K562 (cell line): ENCODE measurements at regions not wholly inside any gene's neighbourhood (a gene's known extent, or its start where the extent isn't known, plus 50 kb on each side); places are given as distances from the start of the nearest gene placed in this dataset.

Experiments
- ATAC-seq: fragments of 200-7000 bp; cut with Tn5 transposase; 3 replicates; pipeline ENCODE4 v1.9.1; 2020; ENCODE audit warnings: moderate library complexity
- BruUV-seq: library from RNA; stranded (reverse); fragments of 400-500 nt; replicated peaks from 2 replicates; lab custom pipeline; 2021; lab: Mats Ljungman, UMichigan
- CTCF ChIA-PET: fragments of 300-600 bp; formaldehyde crosslinking; extraction: SDS; loops from one replicate; lab custom pipeline; 2021; ENCODE audit warnings: low intra/inter-chr PET ratio; lab: Yijun Ruan, JAX
- POLR2A ChIA-PET: fragments of 300-600, 350-650 bp; sonication (Branson Sonifier 250); formaldehyde crosslinking; extraction: SDS; loops from one replicate; lab custom pipeline; 2021; ENCODE audit warnings: antibody characterized with exemption, inconsistent platforms; lab: Yijun Ruan, JAX
- DNase-seq, 4 experiments: peaks; one replicate each; pipeline versions ENCODE4 v3.0.0 to v3.0.0-alpha.2; 2011 to 2018; ENCODE audit warnings: low spot score in 3 of 4, mixed read lengths in 3 of 4; ENCODE audit errors: extremely low read depth in 1 of 4
- FAIRE-seq: peaks from 2 replicates; lab custom pipeline; 2011; peaks lifted over from hg19 to GRCh38; lab: Jason Lieb, UNC
- H2AFZ ChIP-seq: 2 replicates; pipeline ENCODE4 v1.6.0; 2011; ENCODE audit warnings: low read depth, low read length, control low read depth, inconsistent platforms
- H3K27ac ChIP-seq: fragments of 200-600 bp; 3 replicates; pipeline ENCODE4 v1.8.0; 2011; ENCODE audit warnings: low read depth, mild to moderate bottlenecking, control low read depth, inconsistent platforms, low read length, moderate library complexity, mixed read lengths; ENCODE audit errors: extremely low read depth
- H3K27me3 ChIP-seq, 2 experiments: fragments of 300-600 bp in 1 of 2; 2 replicates in 1 of 2; 3 replicates in 1 of 2; pipeline versions ENCODE4 v1.6.0 to v1.8.0; 2011; ENCODE audit warnings: inconsistent platforms in 2 of 2, low read length in 2 of 2, mild to moderate bottlenecking in 1 of 2, mixed read lengths in 1 of 2, moderate library complexity in 1 of 2; ENCODE audit not compliant: control insufficient read depth in 2 of 2, insufficient read depth in 2 of 2
- H3K36me3 ChIP-seq: fragments of 300-600 bp; 3 replicates; pipeline ENCODE4 v1.8.0; 2011; ENCODE audit warnings: mild to moderate bottlenecking, low read length, inconsistent platforms; ENCODE audit not compliant: control insufficient read depth, insufficient read depth
- H3K4me1 ChIP-seq, 2 experiments: fragments of 200-600 bp in 1 of 2; replicated peaks in 1 of 2; 2 replicates in 1 of 2; 3 replicates in 1 of 2; pipeline versions ENCODE4 v1.5.1 to v1.8.0; 2011; ENCODE audit warnings: inconsistent platforms in 2 of 2, low read length in 2 of 2, mild to moderate bottlenecking in 1 of 2, mixed read lengths in 1 of 2, moderate library complexity in 1 of 2; ENCODE audit not compliant: control insufficient read depth in 2 of 2, insufficient read depth in 2 of 2
- H3K4me2 ChIP-seq: 2 replicates; pipeline ENCODE4 v1.6.1; 2011; ENCODE audit warnings: low read length, control low read depth, inconsistent platforms, mixed read lengths; ENCODE audit not compliant: insufficient read depth
- H3K4me3 ChIP-seq: fragments of 200-600 bp; sonication (generic), shearing (Covaris generic); 2 replicates; pipeline ENCODE4 v1.5.1; 2016; ENCODE audit warnings: control low read depth, inconsistent platforms
- H3K79me2 ChIP-seq: fragments of 200-600 bp; 3 replicates; pipeline ENCODE4 v1.8.0; 2011; ENCODE audit warnings: low read length, inconsistent platforms; ENCODE audit not compliant: control insufficient read depth, insufficient read depth
- H3K9ac ChIP-seq, 2 experiments: 2 replicates each; pipeline versions ENCODE4 v1.6.0 to v1.6.1; 2011; ENCODE audit warnings: low read depth in 2 of 2, low read length in 2 of 2, control low read depth in 1 of 2, inconsistent platforms in 1 of 2, mild to moderate bottlenecking in 1 of 2, mixed read lengths in 1 of 2; ENCODE audit not compliant: insufficient read depth in 1 of 2
- H3K9me1 ChIP-seq: one replicate; pipeline ENCODE4 v1.6.0; 2011; ENCODE audit warnings: inconsistent platforms, mild to moderate bottlenecking, low read length, moderate library complexity; ENCODE audit not compliant: control insufficient read depth, insufficient read depth
- H3K9me3 ChIP-seq: replicated peaks from 2 replicates; pipeline ENCODE4 v1.5.1; 2011; ENCODE audit warnings: low read depth, low read length, inconsistent platforms; ENCODE audit not compliant: control insufficient read depth, insufficient read depth
- H4K20me1 ChIP-seq: replicated peaks from 2 replicates; pipeline ENCODE4 v1.6.1; 2011; ENCODE audit warnings: low read length, inconsistent platforms, mixed read lengths; ENCODE audit not compliant: control insufficient read depth, insufficient read depth
- BACH1 ChIP-seq: fragments of 200-800 bp; sonication (Bioruptor generic); IDR thresholded peaks from 2 replicates; pipeline ENCODE4 v1.6.1; 2016; ENCODE audit warnings: missing genetic modification characterization, missing compliant biosample characterization
- CBFA2T2 ChIP-seq: fragments of 450-650 bp; conservative IDR thresholded peaks from 2 replicates; pipeline ENCODE4 v1.6.1; 2017; ENCODE audit warnings: mild to moderate bottlenecking
- HNRNPK ChIP-seq: fragments of 200-400 bp; formaldehyde crosslinking; IDR thresholded peaks from one replicate; pipeline ENCODE4 v1.6.1; 2018; ENCODE audit warnings: mild to moderate bottlenecking, low read depth, low read length; ENCODE audit not compliant: poor library complexity, severe bottlenecking
- IRF9 ChIP-seq: fragments of 450-650 bp; IDR thresholded peaks from 2 replicates; pipeline ENCODE4 v1.6.1; 2016; ENCODE audit warnings: missing biosample characterization, missing genetic modification characterization
- OTX1 ChIP-seq: fragments of 450-650 bp; formaldehyde crosslinking; IDR thresholded peaks from 2 replicates; pipeline ENCODE4 v1.4.0; 2022; ENCODE audit warnings: mild to moderate bottlenecking
- PHF20 ChIP-seq: fragments of 450-650 bp; IDR thresholded peaks from 2 replicates; pipeline ENCODE4 v1.6.1; 2018; ENCODE audit not compliant: partially characterized antibody
- POLR2H ChIP-seq: IDR thresholded peaks from 2 replicates; pipeline ENCODE4 v1.6.1; 2016; ENCODE audit warnings: missing genetic modification characterization, low read depth, mild to moderate bottlenecking, control low read depth, missing compliant biosample characterization, moderate library complexity
- USF1 ChIP-seq: sonication (generic); formaldehyde crosslinking; IDR thresholded peaks from 2 replicates; pipeline ENCODE4 v1.9.0; 2022; ENCODE audit warnings: mild to moderate bottlenecking, missing genetic modification reagents
- ZC3H11A ChIP-seq: IDR thresholded peaks from 2 replicates; pipeline ENCODE4 v1.6.1; 2012; ENCODE audit warnings: low read depth, low read length, improper control_type of control experiment
- ZNF583 ChIP-seq: fragments of 250-450 bp; sonication (Bioruptor Pico); IDR thresholded peaks from 2 replicates; pipeline ENCODE4 v1.4.0; 2020
- ZNF696 ChIP-seq: fragments of 250-450 bp; sonication (Bioruptor Pico); conservative IDR thresholded peaks from 2 replicates; pipeline ENCODE4 v1.4.0; 2020; ENCODE audit warnings: mild to moderate bottlenecking, moderate library complexity
- ZNF707 ChIP-seq: fragments of 250-450 bp; sonication (Bioruptor Pico); conservative IDR thresholded peaks from 2 replicates; pipeline ENCODE4 v1.8.0; 2022; ENCODE audit warnings: inconsistent platforms, mild to moderate bottlenecking, moderate library complexity
- in situ Hi-C: fragments of 300-500 bp; cut with MboI; formaldehyde crosslinking; loops from 4 replicates; pipeline ENCODE4 v1.15.0; 2018; ENCODE audit warnings: inconsistent platforms, mixed read lengths
- intact Hi-C: fragments of 100-400 bp; cut with micrococcal nuclease; formaldehyde crosslinking; loops from 2 replicates; pipeline ENCODE4 v1.14.2; 2022
- TF ChIP-seq, protein P1 (sequence below): fragments of 450-650 bp; IDR thresholded peaks from 2 replicates; pipeline ENCODE4 v1.6.1; 2016; ENCODE audit warnings: antibody characterized with exemption

DNA sequence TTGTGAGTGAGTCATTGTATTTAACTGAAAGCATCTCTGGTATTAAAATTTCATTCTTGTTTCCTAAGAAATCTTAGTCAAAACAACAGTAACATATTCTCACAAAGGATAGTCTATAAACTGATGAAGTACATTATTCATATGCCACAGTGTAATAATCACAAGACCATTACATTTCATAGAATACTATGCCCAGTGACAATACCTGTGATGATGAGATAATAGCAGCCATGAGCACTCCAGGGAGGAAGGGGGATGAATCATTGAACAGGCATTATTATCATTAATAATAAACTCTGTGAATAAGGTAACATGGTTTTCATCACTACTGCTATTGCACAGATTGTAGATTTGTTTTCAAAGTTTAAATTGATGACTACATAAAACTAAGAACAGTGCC lies 667.9 kb downstream of the EPM2A start:
- Histone ChIP-seq H3K4me1 (no peaks in the 10 kb centered on the region), H3K9me1 (no peaks in the 10 kb centered on the region), H3K9me3 (no peaks in the 10 kb centered on the region), H3K4me3 (no peak overlapping the region), H3K36me3 (no peaks in the 10 kb centered on the region), H4K20me1 (no peaks in the 10 kb centered on the region), H2AFZ (no peak overlapping the region), H3K9ac (no peak overlapping the region), H3K79me2 (no peaks in the 10 kb centered on the region), H3K27ac (no peak overlapping the region), H3K4me2 (no peak overlapping the region), H3K27me3 (no peaks in the 10 kb centered on the region)
- TF ChIP-seq ZNF707 (CRISPR knock-in tag) (no peak), IRF9 (tag) (no peak), CBFA2T2 (no peak), USF1 (CRISPR knock-in tag) (no peak), POLR2H (no peak), HNRNPK (no peak), PHF20 (no peak), ZNF583 (CRISPR knock-in tag) (no peak), OTX1 (CRISPR knock-in tag) (no peak), ZNF696 (no peak), ZC3H11A (no peak), BACH1 (no peak)
- TF ChIP-seq, protein P1, sequence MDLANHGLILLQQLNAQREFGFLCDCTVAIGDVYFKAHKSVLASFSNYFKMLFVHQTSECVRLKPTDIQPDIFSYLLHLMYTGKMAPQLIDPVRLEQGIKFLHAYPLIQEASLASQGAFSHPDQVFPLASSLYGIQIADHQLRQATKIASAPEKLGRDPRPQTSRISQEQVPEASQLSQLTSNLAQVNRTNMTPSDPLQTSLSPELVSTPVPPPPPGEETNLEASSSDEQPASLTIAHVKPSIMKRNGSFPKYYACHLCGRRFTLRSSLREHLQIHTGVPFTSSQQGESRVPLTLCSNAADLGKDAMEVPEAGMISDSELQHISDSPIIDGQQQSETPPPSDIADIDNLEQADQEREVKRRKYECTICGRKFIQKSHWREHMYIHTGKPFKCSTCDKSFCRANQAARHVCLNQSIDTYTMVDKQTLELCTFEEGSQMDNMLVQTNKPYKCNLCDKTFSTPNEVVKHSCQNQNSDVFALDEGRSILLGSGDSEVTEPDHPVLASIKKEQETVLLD = no peak
- FAIRE-seq = no peak
- ChIA-PET CTCF (no interaction called here), POLR2A (no interaction called here)
- intact Hi-C loops = no loop called here
- in situ Hi-C loops = no loop called here
- no TSS peak for BruUV-seq
- no peak for ATAC-seq
- no peak for DNase-seq
